ENCODE measurements at regions not wholly inside any gene's neighbourhood (a gene's known extent, or its start where the extent isn't known, plus 50 kb on each side); places are given as distances from the start of the nearest gene placed in this dataset.

GRCh38 chr4:161132715-161133425 is 1030.9 kb downstream of the FSTL5 start:
- Histone ChIP-seq H3K4me1 (no peaks in the 10 kb centered on the region), H3K9me3 (peaks cover 0 to 3% (median 0%) of the 10 kb centered on the region in 4 donors), H3K4me3 (no peak overlapping the region), H3K27me3 (no peaks in the 10 kb centered on the region), H3K27ac (no peak overlapping the region), H3K36me3 (no peaks in the 10 kb centered on the region)
- 89% methylated on average over 4 of the region's 4 CpGs for WGBS, 2 donors
- no peak for TF ChIP-seq CTCF (IDR thresholded peaks at IDR 0.05)
- DNase-seq (no peak), FAIRE-seq (no peak), ATAC-seq (no peak)
- intact Hi-C loops (cut with DNase I): no loop called here

- no peaks in the 10 kb centered on the region for H3K4me1 ChIP-seq
- H3K27me3 ChIP-seq: no peaks in the 10 kb centered on the region
- ATAC-seq (no peak), DNase-seq (no peak), FAIRE-seq (no peak)
- WGBS, 2 donors: 42 to 64% methylated on average over 2 of the region's 2 CpGs
- intact Hi-C loops (cut with DNase I): no loop called here
- H3K36me3 ChIP-seq: no peaks in the 10 kb centered on the region
- no peak overlapping the region for H3K4me3 ChIP-seq
- no peak for TF ChIP-seq CTCF (IDR thresholded peaks at IDR 0.05)
- no peaks in the 10 kb centered on the region for H3K9me3 ChIP-seq
- no peak overlapping the region for H3K27ac ChIP-seq
Measured at GRCh38 chr4:161121451-161121850, 1042.3 kb downstream of the FSTL5 start.

- no peaks in the 10 kb centered on the region for H3K27me3 ChIP-seq
- ATAC-seq (no peak), DNase-seq (no peak), FAIRE-seq (no peak)
- H3K9me3 ChIP-seq: no peaks in the 10 kb centered on the region
- H3K4me3 ChIP-seq: no peak overlapping the region
- intact Hi-C loops (cut with DNase I): no loop called here
- no peak for TF ChIP-seq CTCF (IDR thresholded peaks at IDR 0.05)
- H3K4me1 ChIP-seq: no peaks in the 10 kb centered on the region
- WGBS, 2 donors: 47 to 60% methylated on average over 1 of the region's 1 CpG
- no peak overlapping the region for H3K27ac ChIP-seq
- H3K36me3 ChIP-seq: no peaks in the 10 kb centered on the region
Measured at GRCh38 chr4:161101881-161102280, 1061.9 kb downstream of the FSTL5 start.

GRCh38 chr4:161097821-161098220 is 1066.0 kb downstream of the FSTL5 start:
- no peaks in the 10 kb centered on the region for H3K36me3 ChIP-seq
- H3K4me1 ChIP-seq: no peaks in the 10 kb centered on the region
- DNase-seq: no peak
- FAIRE-seq: no peak
- H3K27ac ChIP-seq: no peak overlapping the region
- no peaks in the 10 kb centered on the region for H3K27me3 ChIP-seq
- ATAC-seq: no peak
- no peak for TF ChIP-seq CTCF (IDR thresholded peaks at IDR 0.05)
- H3K9me3 ChIP-seq: no peaks in the 10 kb centered on the region
- intact Hi-C loops (cut with DNase I): no loop called here
- no peak overlapping the region for H3K4me3 ChIP-seq

GRCh38 chr4:161061046-161061445 is 1102.8 kb downstream of the FSTL5 start:
- no peak for FAIRE-seq

More at GRCh38 chr4:161061046-161061445, 1102.8 kb downstream of the FSTL5 start:
- TF ChIP-seq CTCF (IDR thresholded peaks at IDR 0.05): no peak
- intact Hi-C loops (cut with DNase I): no loop called here
- peaks cover 0 to 4% (median 0%) of the 10 kb centered on the region in 4 donors for H3K9me3 ChIP-seq
- H3K4me3 ChIP-seq: no peak overlapping the region
- 39 to 46% methylated on average over 1 of the region's 1 CpG for WGBS, 2 donors
- DNase-seq (no peak), ATAC-seq (no peak)
- H3K27me3 ChIP-seq: no peaks in the 10 kb centered on the region
- no peak overlapping the region for H3K27ac ChIP-seq
- H3K4me1 ChIP-seq: no peaks in the 10 kb centered on the region
- no peaks in the 10 kb centered on the region for H3K36me3 ChIP-seq

Measured in pancreas (tissue), 10 donors.